ENCODE measurements at regions not wholly inside any gene's neighbourhood (a gene's known extent, or its start where the extent isn't known, plus 50 kb on each side); places are given as distances from the start of the nearest gene placed in this dataset.

- Histone ChIP-seq H3K4me3 (ENCODE audit: control insufficient read depth in 2 of 3, extremely low read depth in 1 of 3, insufficient read depth in 2 of 3, low read depth in 1 of 3, low read length in 3 of 3) (no peak overlapping the region), H3K79me2 (ENCODE audit: control insufficient read depth, insufficient read depth, low read length) (no peaks in the 10 kb centered on the region), H3K9ac (ENCODE audit: control insufficient read depth, extremely low read depth, insufficient read depth, low read length) (no peak overlapping the region), H3K9me1 (ENCODE audit: control insufficient read depth, extremely low read depth, insufficient read depth, low read length) (peaks cover 5% of the 10 kb centered on the region), H4K20me1 (ENCODE audit: control insufficient read depth, extremely low read depth, insufficient read depth, low read length) (no peaks in the 10 kb centered on the region), H3K27ac (ENCODE audit: control insufficient read depth, insufficient read depth, low read length) (no peak overlapping the region), H3K36me3 (ENCODE audit: control insufficient read depth in 2 of 2, extremely low read depth in 1 of 2, insufficient read depth in 2 of 2, low read length in 2 of 2) (no peaks in the 10 kb centered on the region), H3K4me2 (ENCODE audit: control insufficient read depth, extremely low read depth, insufficient read depth, low read depth, low read length) (no peak overlapping the region), H2AFZ (ENCODE audit: control insufficient read depth, low read length) (no peak overlapping the region), H3K27me3 (ENCODE audit: control insufficient read depth, extremely low read depth, insufficient read depth, low read length) (no peaks in the 10 kb centered on the region), H3K9me3 (ENCODE audit: control insufficient read depth, low read depth, low read length) (peaks cover 3% of the 10 kb centered on the region), H3K4me1 (ENCODE audit: control insufficient read depth, extremely low read depth, insufficient read depth, low read length) (peaks cover 22% of the 10 kb centered on the region)
- DNase-seq (ENCODE audit: low read depth, low spot score): no peak
- no peak for FAIRE-seq
- dilution Hi-C loops (cut with MboI; ENCODE audit: extremely low pct_ligation_motif_present, low sequenced_read_pairs): no loop called here
- TF ChIP-seq, protein P1, sequence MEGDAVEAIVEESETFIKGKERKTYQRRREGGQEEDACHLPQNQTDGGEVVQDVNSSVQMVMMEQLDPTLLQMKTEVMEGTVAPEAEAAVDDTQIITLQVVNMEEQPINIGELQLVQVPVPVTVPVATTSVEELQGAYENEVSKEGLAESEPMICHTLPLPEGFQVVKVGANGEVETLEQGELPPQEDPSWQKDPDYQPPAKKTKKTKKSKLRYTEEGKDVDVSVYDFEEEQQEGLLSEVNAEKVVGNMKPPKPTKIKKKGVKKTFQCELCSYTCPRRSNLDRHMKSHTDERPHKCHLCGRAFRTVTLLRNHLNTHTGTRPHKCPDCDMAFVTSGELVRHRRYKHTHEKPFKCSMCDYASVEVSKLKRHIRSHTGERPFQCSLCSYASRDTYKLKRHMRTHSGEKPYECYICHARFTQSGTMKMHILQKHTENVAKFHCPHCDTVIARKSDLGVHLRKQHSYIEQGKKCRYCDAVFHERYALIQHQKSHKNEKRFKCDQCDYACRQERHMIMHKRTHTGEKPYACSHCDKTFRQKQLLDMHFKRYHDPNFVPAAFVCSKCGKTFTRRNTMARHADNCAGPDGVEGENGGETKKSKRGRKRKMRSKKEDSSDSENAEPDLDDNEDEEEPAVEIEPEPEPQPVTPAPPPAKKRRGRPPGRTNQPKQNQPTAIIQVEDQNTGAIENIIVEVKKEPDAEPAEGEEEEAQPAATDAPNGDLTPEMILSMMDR (optimal IDR thresholded peaks at IDR 0.05 in 1 of 3, IDR thresholded peaks at IDR 0.05 in 1 of 3, conservative IDR thresholded peaks at IDR 0.05 in 1 of 3; ENCODE audit: extremely low read depth in 1 of 3, insufficient read depth in 2 of 3, low read length in 3 of 3): no peak
- TF ChIP-seq EZH2 (IDR thresholded peaks at IDR 0.05; ENCODE audit: low read length): no peak
Observed at GRCh38 chr12:123091230-123092150, 59.4 kb downstream of the PITPNM2 start.

GRCh38 chr12:123089631-123090353 lies 61.1 kb downstream of the PITPNM2 start:
- Histone ChIP-seq H3K4me2 (ENCODE audit: control insufficient read depth, extremely low read depth, insufficient read depth, low read depth, low read length) (peak overlapping the region; percentile 68), H2AFZ (ENCODE audit: control insufficient read depth, low read length) (no peak overlapping the region), H3K27me3 (ENCODE audit: control insufficient read depth, extremely low read depth, insufficient read depth, low read length) (no peaks in the 10 kb centered on the region), H3K79me2 (ENCODE audit: control insufficient read depth, insufficient read depth, low read length) (no peaks in the 10 kb centered on the region), H3K36me3 (ENCODE audit: control insufficient read depth in 2 of 2, extremely low read depth in 1 of 2, insufficient read depth in 2 of 2, low read length in 2 of 2) (no peaks in the 10 kb centered on the region), H3K27ac (ENCODE audit: control insufficient read depth, insufficient read depth, low read length) (peak overlapping the region; percentile 53), H3K9me3 (ENCODE audit: control insufficient read depth, low read depth, low read length) (peaks cover 3% of the 10 kb centered on the region), H3K4me1 (ENCODE audit: control insufficient read depth, extremely low read depth, insufficient read depth, low read length) (peaks cover 35% of the 10 kb centered on the region), H3K9ac (ENCODE audit: control insufficient read depth, extremely low read depth, insufficient read depth, low read length) (no peak overlapping the region), H4K20me1 (ENCODE audit: control insufficient read depth, extremely low read depth, insufficient read depth, low read length) (no peaks in the 10 kb centered on the region), H3K9me1 (ENCODE audit: control insufficient read depth, extremely low read depth, insufficient read depth, low read length) (peaks cover 5% of the 10 kb centered on the region), H3K4me3 (ENCODE audit: control insufficient read depth in 2 of 3, extremely low read depth in 1 of 3, insufficient read depth in 2 of 3, low read depth in 1 of 3, low read length in 3 of 3) (peak overlapping the region in 1 of 3 experiments; percentile 34)
- TF ChIP-seq EZH2 (IDR thresholded peaks at IDR 0.05; ENCODE audit: low read length): no peak
- TF ChIP-seq, protein P1 (optimal IDR thresholded peaks at IDR 0.05 in 1 of 3, IDR thresholded peaks at IDR 0.05 in 1 of 3, conservative IDR thresholded peaks at IDR 0.05 in 1 of 3; ENCODE audit: extremely low read depth in 1 of 3, insufficient read depth in 2 of 3, low read length in 3 of 3): no peak
- FAIRE-seq (peak; percentile 99), DNase-seq (ENCODE audit: low read depth, low spot score) (peak; percentile 97)
- dilution Hi-C loops (cut with MboI; ENCODE audit: extremely low pct_ligation_motif_present, low sequenced_read_pairs): no loop called here
